ENCODE measurements at regions not wholly inside any gene's neighbourhood (a gene's known extent, or its start where the extent isn't known, plus 50 kb on each side); places are given as distances from the start of the nearest gene placed in this dataset.

DNA sequence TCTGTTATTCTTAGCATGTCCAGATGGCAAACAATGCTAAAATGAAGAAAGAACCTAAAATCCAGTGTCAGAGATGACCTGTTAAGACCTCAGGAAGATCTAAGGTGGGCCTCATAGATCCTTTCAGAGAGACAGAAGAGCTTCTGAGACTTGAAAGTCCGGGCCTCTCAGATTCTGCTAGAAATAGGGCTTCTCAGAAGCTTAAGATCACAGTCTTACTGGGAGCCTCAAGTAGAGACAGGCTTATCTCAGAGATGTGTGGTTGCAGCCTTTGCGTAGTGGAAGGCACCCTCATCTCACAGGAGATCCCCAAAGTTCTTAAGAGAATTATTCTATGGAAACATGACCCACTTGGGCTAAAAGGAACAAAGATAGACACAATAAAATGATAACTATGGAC is 642.8 kb downstream of the TNS3 start:
- intact Hi-C loops (cut with micrococcal nuclease) = no loop called here
- no peaks in the 10 kb centered on the region for H3K36me3 Mint-ChIP-seq (ENCODE audit: low read depth)
- no peak overlapping the region for H3K4me3 Mint-ChIP-seq (ENCODE audit: low read depth)
- no peaks in the 10 kb centered on the region for H3K9me3 Mint-ChIP-seq
- H3K4me1 Mint-ChIP-seq (ENCODE audit: low read depth) = no peaks in the 10 kb centered on the region
- DNase-seq (ENCODE audit: low spot score) = no peak
- no peak overlapping the region for H3K27ac Mint-ChIP-seq
- H3K27me3 Mint-ChIP-seq (ENCODE audit: low read depth) = no peaks in the 10 kb centered on the region

DNA sequence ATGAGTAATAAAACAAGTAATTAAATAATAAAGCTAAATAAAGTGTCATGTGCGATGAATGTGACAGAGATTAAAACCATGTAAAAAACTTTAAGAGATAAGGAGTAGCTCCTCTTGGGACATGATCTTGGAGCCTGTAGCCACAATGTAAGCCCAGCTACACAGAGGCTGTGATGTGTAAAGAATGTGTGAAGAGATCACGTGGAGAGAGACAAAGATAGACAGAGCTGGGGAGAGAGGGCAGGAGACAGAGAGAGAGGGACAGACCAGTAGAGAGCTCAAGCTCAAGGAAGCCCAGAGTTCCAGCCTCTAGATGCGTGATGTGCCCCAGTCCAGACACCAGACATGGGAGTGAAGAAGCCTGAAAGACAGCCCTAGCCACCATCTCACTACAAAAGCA is 644.1 kb downstream of the TNS3 start:
- H3K9me3 Mint-ChIP-seq = no peaks in the 10 kb centered on the region
- no peak for DNase-seq (ENCODE audit: low spot score)
- H3K36me3 Mint-ChIP-seq (ENCODE audit: low read depth) = no peaks in the 10 kb centered on the region
- no peak overlapping the region for H3K4me3 Mint-ChIP-seq (ENCODE audit: low read depth)
- intact Hi-C loops (cut with micrococcal nuclease) = no loop called here
- H3K4me1 Mint-ChIP-seq (ENCODE audit: low read depth) = no peaks in the 10 kb centered on the region
- H3K27ac Mint-ChIP-seq = no peak overlapping the region
- no peaks in the 10 kb centered on the region for H3K27me3 Mint-ChIP-seq (ENCODE audit: low read depth)

DNA sequence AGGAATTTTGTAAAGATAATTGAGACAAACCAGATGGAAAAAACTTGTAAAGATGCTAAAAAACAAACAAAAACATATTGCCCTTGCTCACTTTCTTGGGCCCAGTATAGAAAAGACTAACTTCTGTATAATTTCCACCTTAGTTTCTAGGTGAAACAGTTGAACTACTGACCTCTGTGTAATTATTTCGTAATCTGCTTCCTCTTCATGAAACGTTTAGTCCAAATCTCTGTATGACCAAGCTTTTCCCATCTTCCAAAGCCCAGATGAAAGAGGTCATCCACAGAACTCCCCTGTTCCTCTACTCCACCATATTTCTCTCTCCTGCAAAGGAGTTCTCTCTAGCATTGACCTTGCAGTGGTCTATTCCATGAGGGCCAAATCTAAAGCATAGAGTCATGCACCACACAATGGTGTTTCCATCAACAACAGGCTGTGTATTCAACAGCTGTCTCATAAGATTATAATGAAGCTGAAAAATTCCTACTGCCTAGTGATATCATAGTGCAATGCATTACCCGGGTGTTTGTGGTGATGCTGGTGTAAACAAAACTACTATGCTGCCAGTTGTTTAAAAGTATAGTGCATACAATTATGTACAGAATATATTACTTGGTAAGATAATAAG is 647.6 kb downstream of the TNS3 start:
- Mint-ChIP-seq H3K27me3 (ENCODE audit: low read depth) (no peaks in the 10 kb centered on the region), H3K27ac (no peak overlapping the region), H3K36me3 (ENCODE audit: low read depth) (no peaks in the 10 kb centered on the region), H3K4me3 (ENCODE audit: low read depth) (no peak overlapping the region), H3K9me3 (no peaks in the 10 kb centered on the region), H3K4me1 (ENCODE audit: low read depth) (no peaks in the 10 kb centered on the region)
- DNase-seq (ENCODE audit: low spot score) = no peak
- intact Hi-C loops (cut with micrococcal nuclease) = no loop called here

DNA sequence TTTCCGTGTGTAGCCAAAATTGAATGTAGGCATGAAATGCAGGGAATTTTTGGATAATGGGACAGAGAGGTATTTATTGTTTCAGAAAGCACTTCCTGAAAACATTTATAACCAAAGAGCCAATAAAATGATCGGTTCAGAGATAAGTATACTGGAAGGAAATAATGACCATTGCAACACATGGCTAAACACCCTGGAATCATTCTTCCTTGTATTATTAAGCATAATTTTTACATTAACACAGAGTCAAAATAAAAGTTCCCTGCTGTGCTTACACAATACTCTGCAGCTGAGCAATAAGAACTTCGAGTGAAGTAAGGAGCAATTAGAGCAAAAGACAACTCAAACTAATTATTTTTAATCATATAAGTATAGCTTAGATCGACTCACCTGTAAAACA is 648.3 kb downstream of the TNS3 start:
- no peaks in the 10 kb centered on the region for H3K9me3 Mint-ChIP-seq
- no peaks in the 10 kb centered on the region for H3K36me3 Mint-ChIP-seq (ENCODE audit: low read depth)
- no peak overlapping the region for H3K27ac Mint-ChIP-seq
- H3K27me3 Mint-ChIP-seq (ENCODE audit: low read depth) = no peaks in the 10 kb centered on the region
- DNase-seq (ENCODE audit: low spot score) = no peak
- H3K4me3 Mint-ChIP-seq (ENCODE audit: low read depth) = no peak overlapping the region
- intact Hi-C loops (cut with micrococcal nuclease) = no loop called here
- no peaks in the 10 kb centered on the region for H3K4me1 Mint-ChIP-seq (ENCODE audit: low read depth)

DNA sequence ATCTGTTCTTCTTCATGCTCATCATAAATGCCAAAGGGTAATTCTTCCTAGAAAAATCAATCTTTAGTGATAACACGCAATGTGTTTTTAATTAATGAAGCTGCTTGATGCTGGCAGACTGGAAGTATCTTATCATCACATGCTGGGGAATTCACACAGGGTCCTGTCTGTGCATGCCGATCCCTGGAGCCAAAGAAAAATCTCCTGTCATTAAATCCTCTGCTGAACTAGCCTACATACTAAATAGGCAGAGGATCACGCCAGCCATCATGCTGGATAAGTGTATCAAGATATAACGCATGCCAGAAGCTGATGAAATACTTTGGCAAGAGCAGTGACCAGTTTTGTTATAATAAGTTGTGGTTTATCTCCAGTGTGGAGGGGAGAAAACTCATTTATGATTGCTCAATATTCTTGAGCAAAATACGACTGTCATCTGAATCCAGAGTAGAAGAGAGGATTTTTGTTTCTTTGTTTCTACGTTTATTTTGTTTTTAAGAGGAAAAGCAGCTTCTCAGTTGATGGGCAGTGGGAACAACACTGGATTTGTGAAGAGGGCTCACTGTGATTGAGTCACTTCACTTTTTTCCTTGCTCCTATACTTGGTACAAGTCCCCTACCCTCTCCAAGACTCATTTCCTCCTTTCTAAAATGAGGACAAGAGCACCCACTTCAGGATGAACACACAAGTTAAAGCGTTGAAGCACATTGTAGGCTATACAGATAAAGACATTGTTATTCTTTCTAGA is 649.1 kb downstream of the TNS3 start:
- Mint-ChIP-seq H3K36me3 (ENCODE audit: low read depth) (no peaks in the 10 kb centered on the region), H3K4me3 (ENCODE audit: low read depth) (no peak overlapping the region), H3K27me3 (ENCODE audit: low read depth) (no peaks in the 10 kb centered on the region), H3K4me1 (ENCODE audit: low read depth) (no peaks in the 10 kb centered on the region), H3K9me3 (no peaks in the 10 kb centered on the region), H3K27ac (no peak overlapping the region)
- DNase-seq (ENCODE audit: low spot score) = no peak
- intact Hi-C loops (cut with micrococcal nuclease) = no loop called here

DNA sequence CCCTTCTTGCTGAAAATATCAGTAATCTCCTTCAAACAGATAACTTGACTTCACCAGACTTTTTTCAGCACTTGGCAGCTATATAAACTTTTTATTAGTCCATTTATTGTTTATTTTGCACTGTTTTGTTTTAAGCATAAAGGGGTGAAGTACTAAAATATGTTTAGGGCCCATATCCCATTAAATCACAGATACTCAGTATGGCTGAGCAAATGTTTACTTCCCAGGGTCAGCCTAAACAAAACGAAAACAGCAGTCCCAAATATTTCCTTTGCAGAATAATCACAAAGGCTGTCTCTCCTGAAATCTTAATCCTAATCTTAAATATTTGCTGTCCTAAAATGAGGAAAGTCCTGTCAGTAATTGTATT is 649.6 kb downstream of the TNS3 start:
- intact Hi-C loops (cut with micrococcal nuclease) = no loop called here
- Mint-ChIP-seq H3K27ac (no peak overlapping the region), H3K9me3 (no peaks in the 10 kb centered on the region), H3K4me1 (ENCODE audit: low read depth) (no peaks in the 10 kb centered on the region), H3K27me3 (ENCODE audit: low read depth) (no peaks in the 10 kb centered on the region), H3K4me3 (ENCODE audit: low read depth) (no peak overlapping the region), H3K36me3 (ENCODE audit: low read depth) (no peaks in the 10 kb centered on the region)
- DNase-seq (ENCODE audit: low spot score) = no peak

DNA sequence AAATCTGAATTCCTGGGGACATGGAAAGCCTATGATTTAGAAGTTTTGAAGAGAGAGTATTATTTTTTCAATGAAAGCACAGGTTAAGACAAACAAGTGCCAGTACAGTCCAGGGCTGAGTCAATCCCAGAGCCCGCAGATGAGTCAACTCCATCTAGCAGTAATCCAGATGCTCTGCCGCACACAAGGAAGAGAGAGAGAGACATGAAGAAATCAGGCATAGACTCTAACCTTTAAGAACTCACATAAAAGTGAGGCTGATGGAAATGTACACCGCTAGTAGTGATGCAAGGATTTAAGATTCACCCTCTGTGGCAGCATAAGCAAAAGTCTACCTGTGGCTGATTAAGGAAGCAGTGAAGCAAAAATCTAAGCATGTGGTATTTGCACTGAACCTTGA is 651.5 kb downstream of the TNS3 start:
- H3K27me3 Mint-ChIP-seq (ENCODE audit: low read depth) = no peaks in the 10 kb centered on the region
- no peak for DNase-seq (ENCODE audit: low spot score)
- H3K36me3 Mint-ChIP-seq (ENCODE audit: low read depth) = no peaks in the 10 kb centered on the region
- no peaks in the 10 kb centered on the region for H3K4me1 Mint-ChIP-seq (ENCODE audit: low read depth)
- intact Hi-C loops (cut with micrococcal nuclease) = no loop called here
- H3K4me3 Mint-ChIP-seq (ENCODE audit: low read depth) = no peak overlapping the region
- H3K27ac Mint-ChIP-seq = no peak overlapping the region
- H3K9me3 Mint-ChIP-seq = no peaks in the 10 kb centered on the region

DNA sequence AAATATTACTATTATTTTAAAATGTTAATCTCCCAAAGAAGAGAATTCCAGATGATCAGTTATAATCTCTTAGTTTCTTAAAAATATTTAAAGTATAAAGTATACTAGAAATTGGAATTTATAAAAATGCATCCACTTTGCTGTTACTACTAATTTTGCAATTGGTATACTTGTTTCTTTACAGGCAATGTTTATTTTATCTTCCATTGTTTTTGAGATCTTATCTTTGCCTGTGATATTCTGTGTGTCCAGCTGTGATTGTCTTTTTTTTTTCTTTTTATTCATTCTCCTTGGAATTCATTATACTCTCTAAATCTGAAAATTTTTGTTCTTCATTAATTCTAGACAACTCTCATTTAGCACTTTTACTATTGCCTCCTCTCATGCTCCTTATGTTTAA is 652.6 kb downstream of the TNS3 start:
- H3K9me3 Mint-ChIP-seq = no peaks in the 10 kb centered on the region
- intact Hi-C loops (cut with micrococcal nuclease) = no loop called here
- no peak overlapping the region for H3K27ac Mint-ChIP-seq
- no peak for DNase-seq (ENCODE audit: low spot score)
- H3K4me1 Mint-ChIP-seq (ENCODE audit: low read depth) = no peaks in the 10 kb centered on the region
- no peaks in the 10 kb centered on the region for H3K36me3 Mint-ChIP-seq (ENCODE audit: low read depth)
- no peak overlapping the region for H3K4me3 Mint-ChIP-seq (ENCODE audit: low read depth)
- no peaks in the 10 kb centered on the region for H3K27me3 Mint-ChIP-seq (ENCODE audit: low read depth)

DNA sequence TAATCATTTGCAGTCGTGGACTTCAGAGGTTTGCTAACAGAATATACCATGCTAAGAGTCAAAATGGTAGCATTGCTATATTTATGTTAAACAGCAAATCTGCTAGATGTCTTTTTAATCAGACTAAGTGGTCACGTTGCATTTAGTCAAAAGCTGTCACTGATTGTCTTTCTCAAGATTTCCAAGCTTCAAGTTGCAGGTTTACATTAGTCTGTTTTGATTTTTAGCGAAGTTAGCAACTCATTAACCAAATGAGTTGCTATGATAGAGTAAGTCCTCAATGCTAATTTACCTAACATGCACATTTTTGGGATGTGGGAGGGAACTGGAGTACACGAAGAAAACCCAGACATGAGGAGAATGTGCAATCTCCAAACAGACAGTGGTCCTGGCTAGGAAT is 653.2 kb downstream of the TNS3 start:
- DNase-seq (ENCODE audit: low spot score) = no peak
- Mint-ChIP-seq H3K27ac (no peak overlapping the region), H3K27me3 (ENCODE audit: low read depth) (no peaks in the 10 kb centered on the region), H3K36me3 (ENCODE audit: low read depth) (no peaks in the 10 kb centered on the region), H3K4me1 (ENCODE audit: low read depth) (no peaks in the 10 kb centered on the region), H3K4me3 (ENCODE audit: low read depth) (no peak overlapping the region), H3K9me3 (no peaks in the 10 kb centered on the region)
- intact Hi-C loops (cut with micrococcal nuclease) = no loop called here

DNA sequence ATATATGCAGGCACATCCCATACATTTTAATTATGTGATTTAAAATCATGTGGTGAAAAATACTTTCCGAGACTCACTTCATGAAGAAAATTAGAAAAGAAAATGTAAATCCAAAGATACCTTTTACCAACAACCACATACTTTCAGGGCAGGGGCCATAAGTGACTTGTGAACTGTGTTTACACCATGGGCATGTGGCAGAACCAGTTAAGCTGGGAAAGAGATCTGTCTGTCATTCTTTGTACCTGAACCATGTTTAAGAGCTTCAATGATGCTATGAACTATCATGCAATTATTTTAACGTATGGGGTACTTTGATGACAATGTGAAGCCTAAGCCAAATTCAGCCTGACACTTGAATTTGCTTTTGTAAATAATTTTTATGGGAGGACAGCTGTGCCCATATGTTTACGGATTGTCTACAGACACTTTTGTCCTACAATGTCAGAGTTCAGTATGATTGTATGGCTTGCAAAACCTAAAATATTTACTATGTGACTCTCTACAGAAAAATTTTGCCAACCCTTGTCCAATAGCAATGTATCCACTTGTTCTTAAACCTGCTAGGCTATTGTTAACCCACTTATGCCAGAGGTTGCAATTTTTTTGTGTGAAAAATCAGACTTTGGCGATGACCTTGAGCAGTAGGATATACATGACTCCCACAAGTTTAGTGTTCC is 654.6 kb downstream of the TNS3 start:
- Mint-ChIP-seq H3K4me1 (ENCODE audit: low read depth) (no peaks in the 10 kb centered on the region), H3K9me3 (no peaks in the 10 kb centered on the region), H3K36me3 (ENCODE audit: low read depth) (no peaks in the 10 kb centered on the region), H3K4me3 (ENCODE audit: low read depth) (no peak overlapping the region), H3K27ac (no peak overlapping the region), H3K27me3 (ENCODE audit: low read depth) (no peaks in the 10 kb centered on the region)
- no peak for DNase-seq (ENCODE audit: low spot score)
- intact Hi-C loops (cut with micrococcal nuclease) = no loop called here

DNA sequence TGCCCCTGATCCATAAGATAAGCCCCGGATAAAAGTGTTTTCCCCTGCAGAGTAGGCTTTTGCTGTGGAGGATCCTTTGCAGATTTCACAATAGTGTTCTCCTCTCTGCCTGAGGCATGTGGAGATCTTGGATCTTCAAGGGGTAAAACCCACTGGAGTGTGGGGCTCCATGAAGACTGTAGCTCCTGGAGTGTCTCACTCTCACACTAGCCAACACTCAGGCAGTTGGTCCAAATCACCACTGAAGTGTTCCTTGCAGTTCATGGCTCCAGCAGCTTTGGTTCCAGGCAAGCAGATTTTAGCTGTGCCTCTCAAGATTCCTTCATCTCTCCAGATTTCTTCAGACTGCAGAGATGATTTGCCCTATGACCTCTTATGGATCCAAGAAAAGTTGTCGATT is 665.3 kb downstream of the TNS3 start:
- Mint-ChIP-seq H3K4me3 (ENCODE audit: low read depth) (no peak overlapping the region), H3K4me1 (ENCODE audit: low read depth) (no peaks in the 10 kb centered on the region), H3K9me3 (peaks cover 11% of the 10 kb centered on the region), H3K36me3 (ENCODE audit: low read depth) (no peaks in the 10 kb centered on the region), H3K27me3 (ENCODE audit: low read depth) (no peaks in the 10 kb centered on the region), H3K27ac (no peak overlapping the region)
- intact Hi-C loops (cut with micrococcal nuclease) = no loop called here
- DNase-seq (ENCODE audit: low spot score) = no peak

DNA sequence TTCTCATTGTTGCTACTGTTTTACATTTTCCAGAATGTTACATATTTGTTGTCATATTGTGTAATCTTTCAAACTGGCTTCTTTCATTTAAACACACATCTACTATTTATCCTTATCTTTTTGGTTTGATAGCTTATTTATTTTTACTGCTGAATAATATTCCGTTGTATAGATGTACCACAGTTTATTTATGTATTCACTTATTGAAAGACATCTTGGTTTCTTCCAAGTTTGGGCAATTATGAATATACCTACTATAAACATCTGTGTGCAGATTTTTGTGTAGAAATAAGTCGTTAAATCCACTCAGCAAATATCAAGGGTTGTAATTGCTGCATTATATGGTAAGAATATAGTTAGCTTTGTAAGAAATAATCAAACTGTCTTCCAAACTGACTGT is 669.2 kb downstream of the TNS3 start:
- Mint-ChIP-seq H3K9me3 (peaks cover 24% of the 10 kb centered on the region), H3K27ac (no peak overlapping the region), H3K27me3 (ENCODE audit: low read depth) (no peaks in the 10 kb centered on the region), H3K4me3 (ENCODE audit: low read depth) (no peak overlapping the region), H3K36me3 (ENCODE audit: low read depth) (no peaks in the 10 kb centered on the region), H3K4me1 (ENCODE audit: low read depth) (no peaks in the 10 kb centered on the region)
- DNase-seq (ENCODE audit: low spot score) = no peak
- intact Hi-C loops (cut with micrococcal nuclease) = no loop called here

DNA sequence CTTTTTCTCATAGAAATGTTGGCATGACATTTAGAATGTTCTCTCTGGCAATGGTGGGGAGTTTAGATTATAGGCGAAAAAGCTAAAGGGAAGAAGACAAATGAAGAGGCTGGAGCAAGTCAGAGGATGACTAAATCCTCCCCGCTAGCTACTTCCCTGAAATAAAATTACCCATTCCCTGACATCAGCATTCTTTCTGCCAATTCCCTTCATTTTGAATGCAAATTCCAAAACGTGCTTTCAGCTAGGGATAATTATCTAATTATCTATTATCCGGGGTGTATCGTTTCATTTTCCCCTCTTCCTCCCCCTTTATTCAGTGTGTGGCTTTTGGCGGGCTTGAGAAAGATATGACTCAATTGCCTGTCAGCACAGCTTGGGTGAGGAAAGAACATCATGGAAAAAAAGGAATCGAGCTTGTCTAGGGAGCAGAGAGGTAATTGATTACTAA is 672.3 kb downstream of the TNS3 start:
- H3K4me1 Mint-ChIP-seq (ENCODE audit: low read depth) = no peaks in the 10 kb centered on the region
- H3K9me3 Mint-ChIP-seq = peaks cover 18% of the 10 kb centered on the region
- H3K27me3 Mint-ChIP-seq (ENCODE audit: low read depth) = no peaks in the 10 kb centered on the region
- no peak overlapping the region for H3K27ac Mint-ChIP-seq
- H3K4me3 Mint-ChIP-seq (ENCODE audit: low read depth) = no peak overlapping the region
- no peaks in the 10 kb centered on the region for H3K36me3 Mint-ChIP-seq (ENCODE audit: low read depth)
- DNase-seq (ENCODE audit: low spot score) = no peak
- intact Hi-C loops (cut with micrococcal nuclease) = no loop called here
